GM12892 (cell line): ENCODE measurements at regions not wholly inside any gene's neighbourhood (a gene's known extent, or its start where the extent isn't known, plus 50 kb on each side); places are given as distances from the start of the nearest gene placed in this dataset.

ENCODE experiments used
- POLR2A ChIP-seq: IDR thresholded peaks from 2 replicates; pipeline ENCODE4 v1.6.1; 2011; ENCODE audit warnings: low read depth, low read length, control low read depth
- POLR2AphosphoS5 ChIP-seq: IDR thresholded peaks from 2 replicates; pipeline ENCODE4 v1.6.1; 2011; ENCODE audit warnings: low read depth, low read length, control low read depth
- TAF1 ChIP-seq: IDR thresholded peaks from 2 replicates; pipeline ENCODE4 v1.6.1; 2011; ENCODE audit warnings: low read depth, mild to moderate bottlenecking, control low read depth, low read length, borderline replicate concordance

DNA sequence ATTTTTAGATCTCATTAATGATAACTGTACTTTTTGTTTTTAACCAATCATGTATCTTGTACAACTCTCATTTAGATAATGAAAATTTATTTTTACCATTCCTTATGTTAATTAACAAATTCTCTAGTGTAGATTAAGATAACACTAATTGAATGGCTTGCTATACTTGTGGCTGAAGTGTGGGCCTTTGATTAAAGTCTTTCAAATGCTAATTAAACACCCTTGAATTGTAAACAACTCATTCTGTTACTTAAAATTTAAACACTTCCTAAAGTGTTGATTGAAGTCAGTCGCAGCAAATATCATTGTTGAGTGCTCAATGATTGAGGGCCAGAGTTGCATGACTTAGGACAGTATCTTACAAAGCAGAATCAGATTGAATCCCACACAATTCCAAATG is 109.8 kb upstream of the GULP1 start:
- no peak for TF ChIP-seq POLR2A
- no peak for TF ChIP-seq POLR2AphosphoS5
- no peak for TF ChIP-seq TAF1
